Stimulated activated CD8-positive, alpha-beta memory T cell treated with anti-CD3 and anti-CD28 coated beads, Interleukin-7, amount 100 ng/mL, for 48 hours (primary cell): ENCODE measurements at regions not wholly inside any gene's neighbourhood (a gene's known extent, or its start where the extent isn't known, plus 50 kb on each side); places are given as distances from the start of the nearest gene placed in this dataset.

Experiments
- DNase-seq, 2 donors: peaks; one replicate each; pipeline ENCODE4 v3.0.0-alpha.2; 2020; ENCODE audit warnings: low read depth in 1 of 2; ENCODE audit errors: extremely low read depth in 1 of 2

GRCh38 chr17:72439893-72440502 lies 319.2 kb downstream of the SOX9 start:
- DNase-seq: no peak

GRCh38 chr17:72440961-72441360 lies 320.1 kb downstream of the SOX9 start:
- DNase-seq: no peak

GRCh38 chr17:72441909-72442308 lies 321.1 kb downstream of the SOX9 start:
- no peak for DNase-seq

- DNase-seq: no peak
Observed at GRCh38 chr17:72444517-72445054, 323.8 kb downstream of the SOX9 start.

GRCh38 chr17:72445055-72445991 lies 324.5 kb downstream of the SOX9 start:
- DNase-seq: no peak

GRCh38 chr17:72446118-72446517 lies 325.3 kb downstream of the SOX9 start:
- DNase-seq: no peak

GRCh38 chr17:72446525-72447250 lies 325.9 kb downstream of the SOX9 start:
- DNase-seq: no peak

GRCh38 chr17:72447251-72447640 lies 326.4 kb downstream of the SOX9 start:
- no peak for DNase-seq

GRCh38 chr17:72448019-72448418 lies 327.2 kb downstream of the SOX9 start:
- no peak for DNase-seq

GRCh38 chr17:72452286-72453173 lies 331.7 kb downstream of the SOX9 start:
- DNase-seq: no peak

GRCh38 chr17:72454342-72454741 lies 333.5 kb downstream of the SOX9 start:
- no peak for DNase-seq

GRCh38 chr17:72455562-72455961 lies 334.7 kb downstream of the SOX9 start:
- no peak for DNase-seq

- DNase-seq: no peak
Observed at GRCh38 chr17:72456075-72456474, 335.3 kb downstream of the SOX9 start.

- DNase-seq: no peak
Observed at GRCh38 chr17:72457712-72458111, 336.9 kb downstream of the SOX9 start.

- DNase-seq: no peak
Observed at GRCh38 chr17:72458301-72458700, 337.5 kb downstream of the SOX9 start.

- DNase-seq: no peak
Observed at GRCh38 chr17:72460711-72461110, 339.9 kb downstream of the SOX9 start.

- DNase-seq: no peak
Observed at GRCh38 chr17:72461757-72462156, 340.9 kb downstream of the SOX9 start.

- no peak for DNase-seq
Observed at GRCh38 chr17:72462407-72462806, 341.6 kb downstream of the SOX9 start.

- no peak for DNase-seq
Observed at GRCh38 chr17:72462814-72463213, 342.0 kb downstream of the SOX9 start.
